ENCODE measurements at regions not wholly inside any gene's neighbourhood (a gene's known extent, or its start where the extent isn't known, plus 50 kb on each side); places are given as distances from the start of the nearest gene placed in this dataset.

DNA sequence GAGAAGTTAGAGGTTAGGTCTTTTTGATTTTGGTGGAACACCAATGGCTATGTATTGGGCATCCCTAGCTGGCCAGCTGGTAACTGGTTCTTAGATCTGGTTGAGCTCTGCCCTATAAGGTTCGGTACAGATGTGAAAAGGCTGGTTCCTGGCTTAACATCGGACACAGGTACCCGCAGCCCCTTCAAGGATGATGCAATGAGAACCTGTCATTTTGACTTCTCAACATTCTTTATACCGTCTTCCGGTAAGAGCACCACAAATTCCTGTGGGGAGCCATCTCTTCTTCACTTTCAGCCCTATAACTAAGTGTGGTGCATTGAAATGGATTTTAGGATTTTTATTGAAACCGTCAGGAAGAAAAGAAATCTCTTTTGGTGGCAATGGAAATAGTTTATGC lies 222.8 kb downstream of the ADAMTS9 start:
- Histone ChIP-seq H3K9me2 (ENCODE audit: insufficient read depth) (no peaks in the 10 kb centered on the region), H3K4me3 (no peak overlapping the region), H3K4me1 (ENCODE audit: insufficient read depth) (peaks cover 31% of the 10 kb centered on the region), H3K36me3 (ENCODE audit: low read depth) (no peaks in the 10 kb centered on the region), H3K79me2 (ENCODE audit: insufficient read depth) (no peaks in the 10 kb centered on the region), H2AFZ (no peak overlapping the region), H4K20me1 (ENCODE audit: insufficient read depth) (no peaks in the 10 kb centered on the region), H3K9ac (no peak overlapping the region), H3F3A (ENCODE audit: insufficient read depth) (peaks cover 20% of the 10 kb centered on the region), H3K27ac (no peak overlapping the region), H3K9me3 (ENCODE audit: low read depth) (no peaks in the 10 kb centered on the region), H3K4me2 (ENCODE audit: unreplicated experiment) (no peak overlapping the region), H3K27me3 (replicated peaks; ENCODE audit: insufficient read depth) (peaks cover 22% of the 10 kb centered on the region)
- 92 to 93% methylated on average over 6 of the region's 6 CpGs for WGBS, 2 experiments (ENCODE audit: low coverage in 1 of 2, low lambda C conversion rate in 2 of 2, missing lambda C conversion rate in 2 of 2)
- TF ChIP-seq EZH2 (IDR thresholded peaks at IDR 0.05; ENCODE audit: insufficient read depth, poor library complexity, severe bottlenecking) (no peak), EZH2phosphoT487 (IDR thresholded peaks at IDR 0.05; ENCODE audit: insufficient read depth, low read depth) (no peak)
- DNase-seq: no peak
- in situ Hi-C loops (cut with MboI): no loop called here

GRCh38 chr3:64463981-64464380 lies 223.8 kb downstream of the ADAMTS9 start:
- H3K9me2 ChIP-seq (ENCODE audit: insufficient read depth): no peaks in the 10 kb centered on the region
- H4K20me1 ChIP-seq (ENCODE audit: insufficient read depth): no peaks in the 10 kb centered on the region
- peaks cover 24% of the 10 kb centered on the region for H3F3A ChIP-seq (ENCODE audit: insufficient read depth)
- no peak overlapping the region for H2AFZ ChIP-seq
- H3K4me2 ChIP-seq (ENCODE audit: unreplicated experiment): no peak overlapping the region
- H3K4me3 ChIP-seq: no peak overlapping the region
- H3K27me3 ChIP-seq (replicated peaks; ENCODE audit: insufficient read depth): peaks cover 18% of the 10 kb centered on the region
- no peaks in the 10 kb centered on the region for H3K36me3 ChIP-seq (ENCODE audit: low read depth)
- no peak overlapping the region for H3K27ac ChIP-seq
- no peak for TF ChIP-seq EZH2 (IDR thresholded peaks at IDR 0.05; ENCODE audit: insufficient read depth, poor library complexity, severe bottlenecking)
- no peaks in the 10 kb centered on the region for H3K9me3 ChIP-seq (ENCODE audit: low read depth)
- peaks cover 32% of the 10 kb centered on the region for H3K4me1 ChIP-seq (ENCODE audit: insufficient read depth)
- no peak for DNase-seq
- H3K9ac ChIP-seq: no peak overlapping the region
- 70 to 74% methylated on average over 4 of the region's 4 CpGs for WGBS, 2 experiments (ENCODE audit: low coverage in 1 of 2, low lambda C conversion rate in 2 of 2, missing lambda C conversion rate in 2 of 2)
- in situ Hi-C loops (cut with MboI): no loop called here
- H3K79me2 ChIP-seq (ENCODE audit: insufficient read depth): no peaks in the 10 kb centered on the region

GRCh38 chr3:64462203-64462602 lies 225.6 kb downstream of the ADAMTS9 start:
- H3K4me1 ChIP-seq (ENCODE audit: insufficient read depth): peaks cover 32% of the 10 kb centered on the region
- peaks cover 24% of the 10 kb centered on the region for H3F3A ChIP-seq (ENCODE audit: insufficient read depth)
- peaks cover 18% of the 10 kb centered on the region for H3K27me3 ChIP-seq (replicated peaks; ENCODE audit: insufficient read depth)
- no peaks in the 10 kb centered on the region for H3K79me2 ChIP-seq (ENCODE audit: insufficient read depth)
- peak overlapping the region; percentile 53 for H3K9ac ChIP-seq
- TF ChIP-seq EZH2phosphoT487 (IDR thresholded peaks at IDR 0.05; ENCODE audit: insufficient read depth, low read depth): peak; percentile 96
- TF ChIP-seq EZH2 (IDR thresholded peaks at IDR 0.05; ENCODE audit: insufficient read depth, poor library complexity, severe bottlenecking): no peak
- peak overlapping the region; percentile 62 for H3K4me3 ChIP-seq
- no peaks in the 10 kb centered on the region for H3K9me2 ChIP-seq (ENCODE audit: insufficient read depth)
- in situ Hi-C loops (cut with MboI): no loop called here
- H3K27ac ChIP-seq: peak overlapping the region; percentile 70
- no peaks in the 10 kb centered on the region for H4K20me1 ChIP-seq (ENCODE audit: insufficient read depth)
- H3K36me3 ChIP-seq (ENCODE audit: low read depth): no peaks in the 10 kb centered on the region
- H3K4me2 ChIP-seq (ENCODE audit: unreplicated experiment): peak overlapping the region; percentile 88
- H3K9me3 ChIP-seq (ENCODE audit: low read depth): no peaks in the 10 kb centered on the region
- WGBS, 2 experiments (ENCODE audit: low coverage in 1 of 2, low lambda C conversion rate in 2 of 2, missing lambda C conversion rate in 2 of 2): 19% methylated on average over 5 of the region's 5 CpGs
- peak; percentile 92 for DNase-seq
- peak overlapping the region; percentile 40; the same call in 1 of the 2 replicates for H2AFZ ChIP-seq

GRCh38 chr3:64460877-64461276 lies 226.9 kb downstream of the ADAMTS9 start:
- Histone ChIP-seq H3K4me2 (ENCODE audit: unreplicated experiment) (peak overlapping the region; percentile 26), H3K9me3 (ENCODE audit: low read depth) (no peaks in the 10 kb centered on the region), H4K20me1 (ENCODE audit: insufficient read depth) (no peaks in the 10 kb centered on the region), H3K9ac (no peak overlapping the region), H2AFZ (no peak overlapping the region), H3K9me2 (ENCODE audit: insufficient read depth) (no peaks in the 10 kb centered on the region), H3F3A (ENCODE audit: insufficient read depth) (peaks cover 24% of the 10 kb centered on the region), H3K27ac (0 out of 2 replicates have a peak overlapping the region, but pooled peaks have one; percentile 55), H3K4me1 (ENCODE audit: insufficient read depth) (peaks cover 32% of the 10 kb centered on the region), H3K4me3 (no peak overlapping the region), H3K27me3 (replicated peaks; ENCODE audit: insufficient read depth) (peaks cover 22% of the 10 kb centered on the region), H3K79me2 (ENCODE audit: insufficient read depth) (no peaks in the 10 kb centered on the region), H3K36me3 (ENCODE audit: low read depth) (no peaks in the 10 kb centered on the region)
- peak; percentile 81 for DNase-seq
- in situ Hi-C loops (cut with MboI): no loop called here
- no peak for TF ChIP-seq EZH2 (IDR thresholded peaks at IDR 0.05; ENCODE audit: insufficient read depth, poor library complexity, severe bottlenecking)
- peak; percentile 86 for TF ChIP-seq EZH2phosphoT487 (IDR thresholded peaks at IDR 0.05; ENCODE audit: insufficient read depth, low read depth)
- 66 to 68% methylated on average over 5 of the region's 5 CpGs for WGBS, 2 experiments (ENCODE audit: low coverage in 1 of 2, low lambda C conversion rate in 2 of 2, missing lambda C conversion rate in 2 of 2)

Data from GM23248 (cell line).